ENCODE measurements at regions not wholly inside any gene's neighbourhood (a gene's known extent, or its start where the extent isn't known, plus 50 kb on each side); places are given as distances from the start of the nearest gene placed in this dataset.

DNA sequence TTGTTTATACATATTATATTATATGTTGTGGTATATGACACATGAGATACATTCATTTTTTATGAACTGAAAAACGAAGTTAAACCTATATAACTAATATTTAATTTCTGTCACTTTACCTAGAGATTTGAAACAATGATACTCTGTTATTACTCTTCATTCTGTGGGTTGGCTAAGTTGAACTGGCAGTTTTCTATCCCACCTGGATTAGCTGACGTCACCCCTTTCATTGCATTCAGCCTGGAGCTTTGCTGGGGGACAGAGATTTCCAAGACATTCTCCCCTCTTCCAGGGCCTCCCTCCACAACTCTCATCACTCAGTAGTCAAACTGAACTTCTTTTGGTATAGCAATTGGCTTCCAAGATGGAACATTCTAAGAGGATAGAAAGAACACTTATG lies 309.2 kb upstream of the SATB1 start:
- Histone ChIP-seq H3K4ac (ENCODE audit: low read depth, low read length) (no peak overlapping the region), H3K23me2 (ENCODE audit: insufficient read length, low read depth, low read length, poor library complexity, severe bottlenecking) (no peaks in the 10 kb centered on the region), H3K18ac (ENCODE audit: insufficient read length, low read depth, low read length) (no peak overlapping the region), H2BK20ac (ENCODE audit: low read depth, low read length, poor library complexity, severe bottlenecking) (no peak overlapping the region), H3K9ac (ENCODE audit: extremely low read depth, insufficient read length, low read length) (no peak overlapping the region), H2BK5ac (ENCODE audit: insufficient read length, low read length) (no peak overlapping the region), H3K56ac (ENCODE audit: insufficient read length, low read depth, low read length) (no peak overlapping the region), H2AK5ac (ENCODE audit: insufficient read length, low read length) (no peak overlapping the region), H3K23ac (ENCODE audit: insufficient read length, low read depth, low read length) (no peak overlapping the region), H3K27me3 (ENCODE audit: insufficient read depth, low read length) (no peaks in the 10 kb centered on the region), H4K91ac (ENCODE audit: insufficient read length, low read depth, low read length) (no peak overlapping the region), H2BK12ac (ENCODE audit: insufficient read length, low read depth, low read length) (no peak overlapping the region), H3K4me2 (ENCODE audit: insufficient read depth, insufficient read length, low read length) (no peak overlapping the region), H2AFZ (ENCODE audit: low read length) (no peak overlapping the region), H3K79me1 (ENCODE audit: insufficient read depth, low read depth, low read length, poor library complexity, severe bottlenecking) (no peaks in the 10 kb centered on the region), H3K14ac (ENCODE audit: insufficient read depth, low read length) (no peak overlapping the region), H4K5ac (ENCODE audit: insufficient read length, low read depth, low read length) (no peak overlapping the region), H2BK120ac (ENCODE audit: low read depth, low read length, poor library complexity, severe bottlenecking) (no peak overlapping the region), H3K4me1 (ENCODE audit: insufficient read depth, low read length) (no peaks in the 10 kb centered on the region), H3K9me3 (ENCODE audit: control insufficient read depth, low read depth, low read length) (no peaks in the 10 kb centered on the region), H3K27ac (ENCODE audit: insufficient read length, low read depth, low read length) (no peak overlapping the region), H2BK15ac (ENCODE audit: low read depth, low read length) (no peak overlapping the region), H4K8ac (replicated peaks; ENCODE audit: insufficient read length, low read depth, low read length) (no peak overlapping the region), H3K79me2 (ENCODE audit: insufficient read depth, low read length) (no peaks in the 10 kb centered on the region), H4K20me1 (ENCODE audit: control insufficient read depth, insufficient read depth, insufficient read length) (no peaks in the 10 kb centered on the region), H3T11ph (ENCODE audit: low read length) (no peak overlapping the region)
- TF ChIP-seq CTCF (conservative IDR thresholded peaks at IDR 0.05), result no peak
- Mint-ChIP-seq H3K27me3 (ENCODE audit: low read depth) (no peaks in the 10 kb centered on the region), H3K9me3 (no peaks in the 10 kb centered on the region), H3K4me1 (peaks cover 14 to 17% of the 10 kb centered on the region in 2 experiments), H3K27ac (no peak overlapping the region), H3K4me3 (no peak overlapping the region), H3K36me3 (ENCODE audit: insufficient read depth in 1 of 3, low read depth in 3 of 3) (no peaks in the 10 kb centered on the region)
- DNase-seq, result no peak
- WGBS (ENCODE audit: extremely low coverage, insufficient read length, low lambda C conversion rate), result no CpG with 5 or more reads among the region's 2 CpGs
